Smooth muscle cell (in vitro differentiated cells): ENCODE measurements at regions not wholly inside any gene's neighbourhood (a gene's known extent, or its start where the extent isn't known, plus 50 kb on each side); places are given as distances from the start of the nearest gene placed in this dataset.

Experiments used
- DNase-seq: peaks from one replicate; lab custom pipeline; 2025; ENCODE audit not compliant: unreplicated experiment; lab: John Stamatoyannopoulos, UW
- H2AFZ ChIP-seq: fragments of 200-600 bp; sonication (generic); 2 replicates; pipeline ENCODE4 v1.6.0; 2016; ENCODE audit warnings: antibody characterized with exemption, low read depth, mild to moderate bottlenecking
- H3F3A ChIP-seq: fragments of 200-600 bp; sonication (generic); 2 replicates; pipeline ENCODE4 v1.6.0; 2017; ENCODE audit warnings: antibody characterized with exemption, low read depth
- H3K27ac ChIP-seq: fragments of 200-600 bp; sonication (generic); 2 replicates; pipeline ENCODE4 v1.5.1; 2016; ENCODE audit warnings: low read depth, mild to moderate bottlenecking
- H3K27me3 ChIP-seq: fragments of 200-600 bp; sonication (generic); 2 replicates; pipeline ENCODE4 v1.6.1; 2016; ENCODE audit warnings: low read depth, mild to moderate bottlenecking
- H3K36me3 ChIP-seq: fragments of 200-600 bp; sonication (generic); 2 replicates; pipeline ENCODE4 v1.5.1; 2016; ENCODE audit warnings: low read depth
- H3K4me1 ChIP-seq: fragments of 200-600 bp; sonication (generic); 2 replicates; pipeline ENCODE4 v1.5.1; 2016; ENCODE audit warnings: low read depth
- H3K4me2 ChIP-seq: fragments of 200-600 bp; sonication (generic); 2 replicates; pipeline ENCODE4 v1.6.0; 2016; ENCODE audit warnings: mild to moderate bottlenecking
- H3K4me3 ChIP-seq: fragments of 200-600 bp; sonication (generic); 2 replicates; pipeline ENCODE4 v1.5.1; 2016; ENCODE audit warnings: mild to moderate bottlenecking
- H3K79me2 ChIP-seq: fragments of 200-600 bp; sonication (generic); 2 replicates; pipeline ENCODE4 v1.6.0; 2016; ENCODE audit warnings: low read depth, mild to moderate bottlenecking
- H3K9ac ChIP-seq: fragments of 200-600 bp; sonication (generic); 2 replicates; pipeline ENCODE4 v1.6.0; 2016; ENCODE audit warnings: low read depth
- H3K9me3 ChIP-seq: fragments of 200-600 bp; sonication (generic); replicated peaks from 2 replicates; pipeline ENCODE4 v1.5.1; 2016; ENCODE audit warnings: low read depth
- H4K20me1 ChIP-seq: fragments of 200-600 bp; sonication (generic); 2 replicates; pipeline ENCODE4 v1.6.0; 2016; ENCODE audit warnings: low read depth
- WGBS: methylation state at CpG from one replicate; pipeline ENCODE4 v1.1.7; 2016; ENCODE audit warnings: low lambda C conversion rate; 5-methylcytosine and 5-hydroxymethylcytosine counted together
- TF ChIP-seq, protein P1 (sequence below): fragments of 200-600 bp; sonication (generic); IDR thresholded peaks from 2 replicates; pipeline ENCODE4 v1.5.1; 2017; ENCODE audit warnings: borderline replicate concordance, mild to moderate bottlenecking, antibody characterized with exemption; ENCODE audit not compliant: insufficient read depth, poor library complexity, severe bottlenecking

DNA sequence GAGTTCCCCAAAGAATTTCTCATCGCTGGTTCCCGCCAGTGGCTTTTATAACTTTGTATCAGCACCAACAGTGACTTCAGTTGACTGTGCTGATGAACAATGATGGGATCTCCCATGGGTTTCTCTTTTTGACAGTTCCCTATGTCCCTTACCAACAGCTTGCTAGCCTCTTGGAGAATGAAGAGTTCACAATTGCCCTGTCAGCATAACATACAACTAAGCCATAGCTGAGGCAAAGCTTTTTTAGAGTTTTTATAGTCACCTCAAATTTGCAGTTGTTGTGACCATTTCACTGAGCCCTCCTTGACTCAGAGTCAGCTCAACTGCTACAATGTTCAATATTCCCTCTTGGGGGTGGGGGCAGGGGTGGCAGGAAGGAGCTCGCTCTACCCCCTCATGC lies 179.8 kb downstream of the TFEC start:
- Histone ChIP-seq H3K36me3 (no peaks in the 10 kb centered on the region), H3K9ac (no peak overlapping the region), H3K4me1 (no peaks in the 10 kb centered on the region), H3K79me2 (no peaks in the 10 kb centered on the region), H3K4me3 (no peak overlapping the region), H3K4me2 (no peak overlapping the region), H4K20me1 (no peaks in the 10 kb centered on the region), H3F3A (no peaks in the 10 kb centered on the region), H3K27me3 (peaks cover 7% of the 10 kb centered on the region), H2AFZ (no peak overlapping the region), H3K27ac (no peak overlapping the region), H3K9me3 (no peaks in the 10 kb centered on the region)
- TF ChIP-seq, protein P1, sequence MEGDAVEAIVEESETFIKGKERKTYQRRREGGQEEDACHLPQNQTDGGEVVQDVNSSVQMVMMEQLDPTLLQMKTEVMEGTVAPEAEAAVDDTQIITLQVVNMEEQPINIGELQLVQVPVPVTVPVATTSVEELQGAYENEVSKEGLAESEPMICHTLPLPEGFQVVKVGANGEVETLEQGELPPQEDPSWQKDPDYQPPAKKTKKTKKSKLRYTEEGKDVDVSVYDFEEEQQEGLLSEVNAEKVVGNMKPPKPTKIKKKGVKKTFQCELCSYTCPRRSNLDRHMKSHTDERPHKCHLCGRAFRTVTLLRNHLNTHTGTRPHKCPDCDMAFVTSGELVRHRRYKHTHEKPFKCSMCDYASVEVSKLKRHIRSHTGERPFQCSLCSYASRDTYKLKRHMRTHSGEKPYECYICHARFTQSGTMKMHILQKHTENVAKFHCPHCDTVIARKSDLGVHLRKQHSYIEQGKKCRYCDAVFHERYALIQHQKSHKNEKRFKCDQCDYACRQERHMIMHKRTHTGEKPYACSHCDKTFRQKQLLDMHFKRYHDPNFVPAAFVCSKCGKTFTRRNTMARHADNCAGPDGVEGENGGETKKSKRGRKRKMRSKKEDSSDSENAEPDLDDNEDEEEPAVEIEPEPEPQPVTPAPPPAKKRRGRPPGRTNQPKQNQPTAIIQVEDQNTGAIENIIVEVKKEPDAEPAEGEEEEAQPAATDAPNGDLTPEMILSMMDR = no peak
- WGBS = 65% methylated on average over 3 of the region's 3 CpGs
- no peak for DNase-seq

DNA sequence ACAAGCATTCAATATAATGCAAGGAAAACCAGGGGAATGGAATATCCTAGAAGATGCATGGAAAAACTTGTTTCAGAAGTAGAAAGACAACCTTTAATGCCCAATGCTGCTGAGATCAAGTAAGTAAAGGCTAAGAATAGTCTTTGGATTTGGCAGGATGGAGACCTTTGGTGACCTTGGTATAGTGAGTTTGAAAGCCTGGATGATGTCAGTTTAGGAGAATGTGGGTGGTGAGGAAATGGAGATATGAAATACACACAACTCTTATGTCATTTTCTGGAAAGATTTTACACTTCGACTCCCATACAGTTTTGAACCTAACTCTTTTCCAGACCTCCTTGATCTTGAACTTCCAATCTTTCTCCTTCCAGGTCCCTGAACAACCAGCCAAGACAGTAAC lies 185.7 kb downstream of the TFEC start:
- no peak overlapping the region for H2AFZ ChIP-seq
- H3K36me3 ChIP-seq = no peaks in the 10 kb centered on the region
- DNase-seq = no peak
- no peaks in the 10 kb centered on the region for H3K27me3 ChIP-seq
- H3K4me3 ChIP-seq = no peak overlapping the region
- 92% methylated on average over 1 of the region's 1 CpG for WGBS
- H3K4me2 ChIP-seq = no peak overlapping the region
- no peaks in the 10 kb centered on the region for H3K4me1 ChIP-seq
- no peak overlapping the region for H3K27ac ChIP-seq
- H4K20me1 ChIP-seq = no peaks in the 10 kb centered on the region
- no peaks in the 10 kb centered on the region for H3F3A ChIP-seq
- TF ChIP-seq, protein P1 = no peak
- no peaks in the 10 kb centered on the region for H3K79me2 ChIP-seq
- no peak overlapping the region for H3K9ac ChIP-seq
- H3K9me3 ChIP-seq = no peaks in the 10 kb centered on the region

DNA sequence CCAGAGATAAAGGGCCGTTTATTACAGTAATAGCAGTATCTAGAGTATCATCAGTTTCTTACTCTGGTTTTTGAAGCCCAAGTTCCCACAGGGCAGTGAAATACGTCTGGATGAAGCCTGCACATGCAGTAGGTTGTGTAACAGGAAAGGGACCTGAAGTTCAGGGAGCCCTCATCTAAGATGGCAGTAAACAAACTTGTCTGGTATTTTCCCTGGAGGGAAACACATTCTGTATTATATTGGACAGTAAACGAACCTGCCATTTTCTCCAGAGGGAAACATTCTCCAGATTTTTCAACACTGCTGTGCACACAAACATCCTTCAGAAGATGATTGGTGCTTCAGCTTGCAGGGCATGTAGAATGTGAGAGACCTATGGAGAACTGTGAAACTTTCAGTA lies 189.9 kb downstream of the TFEC start:
- H3K36me3 ChIP-seq = no peaks in the 10 kb centered on the region
- no peak overlapping the region for H3K27ac ChIP-seq
- 42% methylated on average over 3 of the region's 3 CpGs for WGBS
- TF ChIP-seq, protein P1 = no peak
- no peak overlapping the region for H3K4me3 ChIP-seq
- H3K79me2 ChIP-seq = no peaks in the 10 kb centered on the region
- no peak overlapping the region for H3K9ac ChIP-seq
- no peak for DNase-seq
- H3F3A ChIP-seq = no peaks in the 10 kb centered on the region
- peak overlapping the region; percentile 44 for H2AFZ ChIP-seq
- H3K4me1 ChIP-seq = no peaks in the 10 kb centered on the region
- H4K20me1 ChIP-seq = no peaks in the 10 kb centered on the region
- H3K4me2 ChIP-seq = no peak overlapping the region
- H3K9me3 ChIP-seq = no peaks in the 10 kb centered on the region
- no peaks in the 10 kb centered on the region for H3K27me3 ChIP-seq

DNA sequence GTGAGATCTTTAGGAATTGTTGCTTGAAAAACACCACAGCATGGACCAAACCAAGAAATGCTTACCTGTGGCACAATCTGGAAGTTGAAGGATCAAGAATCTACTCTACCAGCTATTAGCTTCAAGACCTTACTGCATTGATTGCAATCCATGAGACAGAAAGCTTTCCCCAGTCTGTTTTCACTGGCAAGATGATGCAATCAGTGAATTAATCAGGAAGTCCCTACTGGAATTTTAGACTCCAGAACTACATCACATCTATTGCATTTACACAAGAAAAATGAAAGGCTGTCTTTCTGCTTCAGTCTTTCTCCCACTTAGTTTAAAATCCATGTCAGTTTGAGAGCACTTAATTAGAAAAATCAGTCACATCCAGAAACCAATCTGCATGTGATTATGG lies 191.7 kb downstream of the TFEC start:
- no peaks in the 10 kb centered on the region for H3K9me3 ChIP-seq
- H3K36me3 ChIP-seq = no peaks in the 10 kb centered on the region
- no peaks in the 10 kb centered on the region for H3K27me3 ChIP-seq
- H2AFZ ChIP-seq = peak overlapping the region; percentile 34
- TF ChIP-seq, protein P1 = no peak
- no peaks in the 10 kb centered on the region for H3F3A ChIP-seq
- no peak for DNase-seq
- H3K4me2 ChIP-seq = no peak overlapping the region
- no peaks in the 10 kb centered on the region for H3K4me1 ChIP-seq
- no peak overlapping the region for H3K4me3 ChIP-seq
- no peak overlapping the region for H3K9ac ChIP-seq
- H4K20me1 ChIP-seq = no peaks in the 10 kb centered on the region
- no peaks in the 10 kb centered on the region for H3K79me2 ChIP-seq
- no peak overlapping the region for H3K27ac ChIP-seq
